GM12873 (cell line): ENCODE measurements at regions not wholly inside any gene's neighbourhood (a gene's known extent, or its start where the extent isn't known, plus 50 kb on each side); places are given as distances from the start of the nearest gene placed in this dataset.

Experiments used
- TF ChIP-seq, protein P1 (sequence below): IDR thresholded peaks from 2 replicates; pipeline ENCODE4 v1.5.1; 2012; ENCODE audit warnings: low read depth, mild to moderate bottlenecking, moderate library complexity, low read length, control low read depth; ENCODE audit not compliant: insufficient read depth; ENCODE audit errors: missing control alignments

DNA sequence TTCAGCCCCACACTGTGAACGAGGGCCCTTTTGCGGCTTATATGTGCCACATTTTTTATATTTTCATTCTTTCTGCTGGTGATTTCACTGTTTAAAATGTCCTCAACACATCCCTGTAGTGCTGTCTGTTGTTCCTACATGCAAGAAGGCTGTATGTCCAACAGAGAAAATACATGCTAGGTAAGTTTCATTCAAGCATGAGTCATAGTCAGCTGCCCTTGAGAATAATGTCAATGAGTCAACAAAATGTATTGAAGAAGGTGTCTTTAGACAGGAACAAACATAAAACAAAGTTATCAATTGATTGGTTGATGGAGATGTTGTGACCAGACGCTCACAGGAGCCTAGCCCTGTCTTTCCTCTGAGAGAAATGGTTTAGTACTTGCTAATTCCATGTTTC is 553.4 kb downstream of the PLPP3 start:
- TF ChIP-seq, protein P1, sequence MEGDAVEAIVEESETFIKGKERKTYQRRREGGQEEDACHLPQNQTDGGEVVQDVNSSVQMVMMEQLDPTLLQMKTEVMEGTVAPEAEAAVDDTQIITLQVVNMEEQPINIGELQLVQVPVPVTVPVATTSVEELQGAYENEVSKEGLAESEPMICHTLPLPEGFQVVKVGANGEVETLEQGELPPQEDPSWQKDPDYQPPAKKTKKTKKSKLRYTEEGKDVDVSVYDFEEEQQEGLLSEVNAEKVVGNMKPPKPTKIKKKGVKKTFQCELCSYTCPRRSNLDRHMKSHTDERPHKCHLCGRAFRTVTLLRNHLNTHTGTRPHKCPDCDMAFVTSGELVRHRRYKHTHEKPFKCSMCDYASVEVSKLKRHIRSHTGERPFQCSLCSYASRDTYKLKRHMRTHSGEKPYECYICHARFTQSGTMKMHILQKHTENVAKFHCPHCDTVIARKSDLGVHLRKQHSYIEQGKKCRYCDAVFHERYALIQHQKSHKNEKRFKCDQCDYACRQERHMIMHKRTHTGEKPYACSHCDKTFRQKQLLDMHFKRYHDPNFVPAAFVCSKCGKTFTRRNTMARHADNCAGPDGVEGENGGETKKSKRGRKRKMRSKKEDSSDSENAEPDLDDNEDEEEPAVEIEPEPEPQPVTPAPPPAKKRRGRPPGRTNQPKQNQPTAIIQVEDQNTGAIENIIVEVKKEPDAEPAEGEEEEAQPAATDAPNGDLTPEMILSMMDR: no peak

DNA sequence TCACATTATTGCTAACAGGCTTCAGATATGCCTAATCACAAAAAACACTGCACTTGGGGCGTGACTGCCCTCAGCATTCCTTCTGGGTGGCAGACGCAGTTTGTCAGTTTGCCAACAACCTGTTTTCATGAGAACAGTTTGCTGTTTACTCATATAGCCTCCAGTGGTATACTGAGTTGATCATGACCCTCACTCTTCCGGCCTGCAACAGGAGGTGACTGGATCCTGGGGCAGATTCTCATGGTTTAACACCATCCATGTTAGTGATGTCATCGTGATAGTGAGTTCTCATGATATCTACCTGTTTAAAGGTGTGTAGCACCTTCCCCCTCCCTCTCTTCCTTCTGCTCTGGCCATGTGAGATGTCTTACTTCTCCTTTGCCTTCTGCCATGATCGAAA is 555.2 kb downstream of the PLPP3 start:
- TF ChIP-seq, protein P1: no peak

DNA sequence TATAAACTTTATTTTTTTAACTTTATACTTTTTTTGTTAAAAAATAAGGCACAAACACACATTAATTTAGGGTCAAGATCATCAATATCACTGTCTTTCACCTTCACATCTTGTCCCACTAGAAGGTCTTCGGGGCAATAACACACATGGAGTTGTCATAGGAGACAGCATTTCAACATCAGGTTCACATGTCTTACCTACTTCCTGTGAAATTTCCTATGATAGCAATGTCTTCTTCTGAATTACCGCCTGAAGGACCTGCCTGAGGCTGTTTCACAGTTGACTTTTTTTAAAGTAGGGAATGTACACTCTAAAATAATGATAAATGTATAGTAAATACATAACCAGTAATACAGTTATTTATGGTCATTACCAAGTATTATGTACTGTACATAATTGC is 559.4 kb downstream of the PLPP3 start:
- TF ChIP-seq, protein P1: no peak

DNA sequence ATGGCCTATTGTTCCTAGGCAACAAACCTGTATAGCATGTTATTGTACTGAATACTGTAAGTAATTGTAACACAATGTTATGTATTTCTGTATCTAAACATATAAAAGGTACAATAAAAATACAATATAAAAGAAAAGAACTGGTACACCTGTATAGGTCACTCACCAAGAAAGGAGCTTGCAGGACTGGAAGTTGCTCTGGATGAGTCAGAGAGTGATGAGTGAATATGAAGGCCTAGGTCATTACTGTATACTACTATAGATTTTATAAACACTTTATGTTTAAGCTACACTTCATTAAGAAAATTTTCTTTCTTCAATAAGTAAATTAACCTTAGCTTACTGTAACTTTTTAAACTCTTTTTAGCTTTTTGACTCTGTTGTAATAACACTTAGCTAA is 559.9 kb downstream of the PLPP3 start:
- TF ChIP-seq, protein P1: no peak

DNA sequence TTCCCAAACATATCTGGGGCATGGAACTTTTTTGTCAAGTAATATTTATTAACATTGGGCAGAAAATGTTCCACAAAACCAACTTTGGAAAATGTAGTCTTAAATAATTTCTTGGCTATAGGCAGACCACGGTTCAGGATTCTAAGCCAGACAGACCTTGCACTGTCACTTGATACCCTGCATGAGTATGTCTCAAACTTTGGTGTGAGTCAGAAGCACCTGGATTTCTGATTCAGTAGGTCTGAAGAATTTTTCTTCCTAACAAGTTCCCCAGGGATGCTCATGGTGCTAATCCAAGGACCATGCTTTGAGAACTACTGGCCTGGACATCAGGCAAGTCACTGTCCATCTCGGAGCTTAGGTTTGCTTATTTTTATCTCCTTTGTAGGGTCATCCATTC is 562.0 kb downstream of the PLPP3 start:
- TF ChIP-seq, protein P1: no peak

DNA sequence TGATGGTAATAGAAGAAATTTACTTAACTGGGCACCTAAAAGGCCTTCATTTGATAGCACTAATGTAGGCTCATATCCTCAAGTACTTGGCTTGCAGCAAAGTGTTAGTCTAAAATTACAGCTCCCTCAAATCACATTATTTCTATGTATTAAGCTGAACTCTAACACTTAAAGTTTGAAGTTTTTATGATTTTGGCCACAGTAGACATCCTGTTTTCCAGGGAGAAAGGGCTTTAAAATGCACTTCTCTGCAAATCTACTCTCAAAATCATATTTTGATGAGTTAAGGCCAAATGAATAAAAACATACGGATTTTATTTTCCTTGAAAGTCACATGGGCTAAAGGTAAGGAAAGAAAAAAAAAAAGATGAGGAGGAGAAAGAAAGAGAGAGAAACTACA is 575.5 kb downstream of the PLPP3 start:
- TF ChIP-seq, protein P1: no peak

DNA sequence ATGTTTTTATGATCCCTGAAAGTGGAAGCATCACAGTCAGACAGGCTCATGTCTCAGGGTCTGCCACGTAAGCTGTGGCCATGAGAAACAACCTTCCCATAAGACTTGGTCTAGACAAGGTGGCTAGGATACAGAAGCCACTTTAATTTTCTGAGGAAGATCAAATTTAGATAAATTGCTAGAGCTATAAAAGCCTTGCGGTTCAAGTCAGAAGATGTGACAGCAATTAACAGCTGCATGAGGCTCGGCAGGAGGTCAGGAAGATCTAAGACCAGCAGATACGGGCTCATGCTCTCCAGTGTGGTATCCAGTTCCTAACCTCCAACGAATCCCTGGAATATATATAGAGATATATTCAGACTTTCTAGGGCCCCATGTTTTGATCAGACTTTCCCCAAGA is 577.1 kb downstream of the PLPP3 start:
- TF ChIP-seq, protein P1: no peak
